ENCODE measurements at regions not wholly inside any gene's neighbourhood (a gene's known extent, or its start where the extent isn't known, plus 50 kb on each side); places are given as distances from the start of the nearest gene placed in this dataset.

- H3K27ac ChIP-seq (ENCODE audit: low read depth, low read length) = no peak overlapping the region
- H4K20me1 ChIP-seq (ENCODE audit: low read depth, low read length) = no peaks in the 10 kb centered on the region
- no peaks in the 10 kb centered on the region for H3K36me3 ChIP-seq (ENCODE audit: low read length)
- no peaks in the 10 kb centered on the region for H3F3A ChIP-seq (ENCODE audit: insufficient read depth)
- no peaks in the 10 kb centered on the region for H3K27me3 ChIP-seq (ENCODE audit: low read length)
- H2AFZ ChIP-seq (ENCODE audit: low read depth, low read length, severe bottlenecking) = no peak overlapping the region
- H3K9ac ChIP-seq (ENCODE audit: low read length) = no peak overlapping the region
- H3K4me2 ChIP-seq (ENCODE audit: low read depth, low read length, poor library complexity, severe bottlenecking) = no peak overlapping the region
- no peaks in the 10 kb centered on the region for H3K9me3 ChIP-seq (ENCODE audit: insufficient read depth, low read length)
- H3K79me2 ChIP-seq (ENCODE audit: insufficient read depth, low read length) = no peaks in the 10 kb centered on the region
- no peaks in the 10 kb centered on the region for H3K9me2 ChIP-seq (replicated peaks; ENCODE audit: insufficient read depth, low read length)
- H3K4me3 ChIP-seq (ENCODE audit: insufficient read depth, low read length, poor library complexity, severe bottlenecking) = no peak overlapping the region
- no peak for TF ChIP-seq CTCF (IDR thresholded peaks at IDR 0.05; ENCODE audit: insufficient read depth, low read length, poor library complexity, severe bottlenecking)
- no peak for TF ChIP-seq EZH2phosphoT487 (conservative IDR thresholded peaks at IDR 0.05; ENCODE audit: low read length)
Observed at GRCh38 chr5:165325221-165325620, 1819.8 kb downstream of the MAT2B start.

GRCh38 chr5:165327631-165328030 is 1822.2 kb downstream of the MAT2B start:
- Histone ChIP-seq H3K9me2 (replicated peaks; ENCODE audit: insufficient read depth, low read length) (no peaks in the 10 kb centered on the region), H2AFZ (ENCODE audit: low read depth, low read length, severe bottlenecking) (no peak overlapping the region), H3K79me2 (ENCODE audit: insufficient read depth, low read length) (no peaks in the 10 kb centered on the region), H3F3A (ENCODE audit: insufficient read depth) (no peaks in the 10 kb centered on the region), H3K4me2 (ENCODE audit: low read depth, low read length, poor library complexity, severe bottlenecking) (no peak overlapping the region), H3K36me3 (ENCODE audit: low read length) (no peaks in the 10 kb centered on the region), H3K27me3 (ENCODE audit: low read length) (no peaks in the 10 kb centered on the region), H3K9me3 (ENCODE audit: insufficient read depth, low read length) (no peaks in the 10 kb centered on the region), H3K9ac (ENCODE audit: low read length) (no peak overlapping the region), H3K4me3 (ENCODE audit: insufficient read depth, low read length, poor library complexity, severe bottlenecking) (no peak overlapping the region), H3K27ac (ENCODE audit: low read depth, low read length) (no peak overlapping the region), H4K20me1 (ENCODE audit: low read depth, low read length) (no peaks in the 10 kb centered on the region)
- TF ChIP-seq EZH2phosphoT487 (conservative IDR thresholded peaks at IDR 0.05; ENCODE audit: low read length) (no peak), CTCF (IDR thresholded peaks at IDR 0.05; ENCODE audit: insufficient read depth, low read length, poor library complexity, severe bottlenecking) (no peak)

- no peaks in the 10 kb centered on the region for H3K9me3 ChIP-seq (ENCODE audit: insufficient read depth, low read length)
- H3K4me2 ChIP-seq (ENCODE audit: low read depth, low read length, poor library complexity, severe bottlenecking) = no peak overlapping the region
- no peaks in the 10 kb centered on the region for H3K27me3 ChIP-seq (ENCODE audit: low read length)
- H3K27ac ChIP-seq (ENCODE audit: low read depth, low read length) = no peak overlapping the region
- H3K4me3 ChIP-seq (ENCODE audit: insufficient read depth, low read length, poor library complexity, severe bottlenecking) = no peak overlapping the region
- H4K20me1 ChIP-seq (ENCODE audit: low read depth, low read length) = no peaks in the 10 kb centered on the region
- no peak overlapping the region for H2AFZ ChIP-seq (ENCODE audit: low read depth, low read length, severe bottlenecking)
- H3K79me2 ChIP-seq (ENCODE audit: insufficient read depth, low read length) = no peaks in the 10 kb centered on the region
- no peaks in the 10 kb centered on the region for H3K36me3 ChIP-seq (ENCODE audit: low read length)
- TF ChIP-seq EZH2phosphoT487 (conservative IDR thresholded peaks at IDR 0.05; ENCODE audit: low read length) (no peak), CTCF (IDR thresholded peaks at IDR 0.05; ENCODE audit: insufficient read depth, low read length, poor library complexity, severe bottlenecking) (no peak)
- H3F3A ChIP-seq (ENCODE audit: insufficient read depth) = no peaks in the 10 kb centered on the region
- no peak overlapping the region for H3K9ac ChIP-seq (ENCODE audit: low read length)
- no peaks in the 10 kb centered on the region for H3K9me2 ChIP-seq (replicated peaks; ENCODE audit: insufficient read depth, low read length)
Observed at GRCh38 chr5:165328846-165329245, 1823.4 kb downstream of the MAT2B start.

All from SU-DHL-6 (cell line).